Thyroid gland (tissue), 4 donors: ENCODE measurements at regions not wholly inside any gene's neighbourhood (a gene's known extent, or its start where the extent isn't known, plus 50 kb on each side); places are given as distances from the start of the nearest gene placed in this dataset.

Experiments used
- CTCF ChIP-seq, 6 experiments: fragments of 200-600 bp in 3 of 6; fragments of 450-650 bp in 3 of 6; sonication (generic) in 3 of 6; IDR thresholded peaks; one replicate each; pipeline ENCODE4 v1.5.1; 2016 to 2019; ENCODE audit warnings: antibody characterized with exemption in 6 of 6, mild to moderate bottlenecking in 2 of 6, inconsistent platforms in 1 of 6, moderate library complexity in 1 of 6
- POLR2A ChIP-seq, 2 donors: fragments of 450-650 bp; IDR thresholded peaks; one replicate each; pipeline ENCODE4 v1.6.1; 2017; ENCODE audit warnings: antibody characterized with exemption in 2 of 2, mild to moderate bottlenecking in 2 of 2, moderate library complexity in 1 of 2

GRCh38 chr12:63036974-63037335, 102.0 kb upstream of the PPM1H start:
- no peak for TF ChIP-seq CTCF (IDR thresholded peaks at IDR 0.05)
- TF ChIP-seq POLR2A (IDR thresholded peaks at IDR 0.05), result no peak
